BJ (cell line): ENCODE measurements at regions not wholly inside any gene's neighbourhood (a gene's known extent, or its start where the extent isn't known, plus 50 kb on each side); places are given as distances from the start of the nearest gene placed in this dataset.

Experiments used
- CTCF ChIA-PET: fragments of 350-600 bp; formaldehyde crosslinking; extraction: SDS; loops from one replicate; lab custom pipeline; 2021; ENCODE audit warnings: antibody characterized with exemption, inconsistent platforms; lab: Yijun Ruan, JAX
- POLR2A ChIA-PET: fragments of 300-600 bp; sonication (Branson Sonifier 250); formaldehyde crosslinking; extraction: SDS; loops from one replicate; lab custom pipeline; 2021; ENCODE audit warnings: antibody characterized with exemption; lab: Charles Lee
- DNase-seq: peaks from one replicate; pipeline ENCODE4 v3.0.0-alpha.2; 2011; ENCODE audit warnings: low read depth
- H3K27me3 ChIP-seq: 2 replicates; pipeline ENCODE4 v1.6.0; 2011; ENCODE audit warnings: low read length; ENCODE audit not compliant: control insufficient read depth, insufficient read depth
- H3K36me3 ChIP-seq: 2 replicates; pipeline ENCODE4 v1.5.1; 2011; ENCODE audit warnings: low read length; ENCODE audit not compliant: control insufficient read depth, insufficient read depth
- H3K4me3 ChIP-seq: 2 replicates; pipeline ENCODE4 v1.5.1; 2011; ENCODE audit warnings: low read depth, mild to moderate bottlenecking, control low read depth, low read length
- TF ChIP-seq, protein P1 (sequence below): IDR thresholded peaks from 2 replicates; pipeline ENCODE4 v1.5.1; 2011; ENCODE audit warnings: low read depth, mild to moderate bottlenecking, control low read depth, inconsistent platforms, low read length, moderate library complexity; ENCODE audit not compliant: insufficient read depth

- Histone ChIP-seq H3K36me3 (no peaks in the 10 kb centered on the region), H3K27me3 (no peaks in the 10 kb centered on the region), H3K4me3 (no peak overlapping the region)
- DNase-seq = no peak
- CTCF ChIA-PET = no interaction called here
- POLR2A ChIA-PET = no interaction called here
- TF ChIP-seq, protein P1, sequence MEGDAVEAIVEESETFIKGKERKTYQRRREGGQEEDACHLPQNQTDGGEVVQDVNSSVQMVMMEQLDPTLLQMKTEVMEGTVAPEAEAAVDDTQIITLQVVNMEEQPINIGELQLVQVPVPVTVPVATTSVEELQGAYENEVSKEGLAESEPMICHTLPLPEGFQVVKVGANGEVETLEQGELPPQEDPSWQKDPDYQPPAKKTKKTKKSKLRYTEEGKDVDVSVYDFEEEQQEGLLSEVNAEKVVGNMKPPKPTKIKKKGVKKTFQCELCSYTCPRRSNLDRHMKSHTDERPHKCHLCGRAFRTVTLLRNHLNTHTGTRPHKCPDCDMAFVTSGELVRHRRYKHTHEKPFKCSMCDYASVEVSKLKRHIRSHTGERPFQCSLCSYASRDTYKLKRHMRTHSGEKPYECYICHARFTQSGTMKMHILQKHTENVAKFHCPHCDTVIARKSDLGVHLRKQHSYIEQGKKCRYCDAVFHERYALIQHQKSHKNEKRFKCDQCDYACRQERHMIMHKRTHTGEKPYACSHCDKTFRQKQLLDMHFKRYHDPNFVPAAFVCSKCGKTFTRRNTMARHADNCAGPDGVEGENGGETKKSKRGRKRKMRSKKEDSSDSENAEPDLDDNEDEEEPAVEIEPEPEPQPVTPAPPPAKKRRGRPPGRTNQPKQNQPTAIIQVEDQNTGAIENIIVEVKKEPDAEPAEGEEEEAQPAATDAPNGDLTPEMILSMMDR = no peak
These were observed 902.8 kb upstream of the NDST4 start for GRCh38 chr4:116016201-116016600.

DNA sequence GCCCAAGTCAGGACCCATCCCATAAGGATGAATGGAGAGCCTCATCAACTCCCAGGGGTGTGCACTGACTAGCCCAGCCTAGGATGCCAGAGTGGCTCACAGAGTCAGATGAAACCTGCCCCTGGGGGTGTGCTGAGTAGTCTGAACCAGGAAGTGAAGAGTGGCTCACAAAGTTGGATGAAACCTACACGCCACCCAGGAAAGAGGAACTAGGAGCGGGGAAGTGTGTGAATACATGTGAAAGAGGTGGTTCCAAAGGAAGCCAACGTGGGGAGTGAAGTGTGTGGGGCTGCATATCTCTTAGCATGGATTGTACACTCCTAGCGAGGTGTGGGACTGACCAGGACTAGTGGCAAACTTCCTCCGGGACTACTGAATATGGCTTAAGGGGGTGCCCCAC lies 902.1 kb upstream of the NDST4 start:
- no peaks in the 10 kb centered on the region for H3K27me3 ChIP-seq
- DNase-seq = no peak
- ChIA-PET POLR2A (no interaction called here), CTCF (no interaction called here)
- TF ChIP-seq, protein P1 = no peak
- H3K36me3 ChIP-seq = no peaks in the 10 kb centered on the region
- H3K4me3 ChIP-seq = no peak overlapping the region

DNA sequence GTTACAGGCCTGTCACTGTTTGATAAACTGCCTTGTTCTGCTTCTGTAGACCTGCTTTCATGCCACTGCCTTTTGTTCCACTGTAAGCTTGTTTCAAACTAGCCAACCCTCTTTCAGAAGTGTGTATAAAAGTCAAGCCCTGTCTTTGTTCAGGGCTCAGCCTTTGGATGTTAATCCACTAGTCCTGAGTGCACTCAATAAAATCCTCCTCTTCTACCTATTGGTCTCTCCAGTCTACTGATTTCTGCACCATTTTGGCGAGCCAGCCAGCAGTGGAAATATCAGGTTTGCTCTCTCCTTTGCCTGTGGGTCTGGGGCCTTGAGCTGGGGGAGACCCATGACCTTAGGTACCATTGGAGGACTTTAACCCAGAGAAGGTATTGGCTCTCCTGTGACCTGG lies 901.6 kb upstream of the NDST4 start:
- TF ChIP-seq, protein P1 = no peak
- H3K36me3 ChIP-seq = no peaks in the 10 kb centered on the region
- no peak for DNase-seq
- H3K4me3 ChIP-seq = no peak overlapping the region
- ChIA-PET POLR2A (no interaction called here), CTCF (no interaction called here)
- H3K27me3 ChIP-seq = no peaks in the 10 kb centered on the region

- CTCF ChIA-PET = no interaction called here
- TF ChIP-seq, protein P1 = no peak
- no peak for DNase-seq
- H3K36me3 ChIP-seq = no peaks in the 10 kb centered on the region
- POLR2A ChIA-PET = no interaction called here
- H3K4me3 ChIP-seq = no peak overlapping the region
- no peaks in the 10 kb centered on the region for H3K27me3 ChIP-seq
These were observed 897.5 kb upstream of the NDST4 start for GRCh38 chr4:116010923-116011322.

GRCh38 chr4:116005806-116006088 lies 892.3 kb upstream of the NDST4 start:
- no peak for DNase-seq
- TF ChIP-seq, protein P1 = no peak

More at GRCh38 chr4:116005806-116006088, 892.3 kb upstream of the NDST4 start:
- Histone ChIP-seq H3K36me3 (no peaks in the 10 kb centered on the region), H3K27me3 (no peaks in the 10 kb centered on the region), H3K4me3 (no peak overlapping the region)
- POLR2A ChIA-PET = no interaction called here
- CTCF ChIA-PET = no interaction called here
